ENCODE measurements at regions not wholly inside any gene's neighbourhood (a gene's known extent, or its start where the extent isn't known, plus 50 kb on each side); places are given as distances from the start of the nearest gene placed in this dataset.

- TF ChIP-seq POLR2A (IDR thresholded peaks at IDR 0.05) (no peak), CTCF (IDR thresholded peaks at IDR 0.05) (no peak), POLR2AphosphoS5 (IDR thresholded peaks at IDR 0.05) (no peak)
These were observed 64.8 kb upstream of the CLINT1 start for GRCh38 chr5:157923765-157924164.
